NCI-H345 treated with DMSO at 0.1 percent for 48 hours (cell line): ENCODE measurements at regions not wholly inside any gene's neighbourhood (a gene's known extent, or its start where the extent isn't known, plus 50 kb on each side); places are given as distances from the start of the nearest gene placed in this dataset.
"Not testable (repeated sequence)": the region's sequence is repeated elsewhere in the genome, so short reads cannot be mapped to it uniquely, and the experiment has no call there.

Experiments
- DNase-seq: peaks from one replicate; lab custom pipeline; 2025; ENCODE audit not compliant: unreplicated experiment; lab: John Stamatoyannopoulos, UW

DNA sequence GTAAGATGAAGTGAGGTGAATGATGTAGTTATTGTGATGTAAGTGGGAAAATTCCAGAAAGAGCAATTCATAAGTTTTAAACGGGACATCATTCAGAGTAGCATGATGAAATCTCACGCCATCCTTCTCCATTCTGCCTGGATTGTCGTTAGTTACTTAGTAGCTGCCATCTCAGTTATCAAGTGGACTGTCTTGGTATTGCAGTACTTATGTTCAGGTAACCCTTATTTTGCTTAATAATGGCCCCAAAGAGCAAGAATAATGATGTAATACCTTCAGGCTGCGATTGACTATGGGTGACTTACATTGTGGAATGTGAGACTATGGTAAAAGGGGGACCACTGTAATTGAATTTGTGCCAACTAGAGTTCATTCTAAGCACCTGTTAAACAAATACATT, 234.1 kb upstream of the TOM1L1 start:
- DNase-seq: no peak

DNA sequence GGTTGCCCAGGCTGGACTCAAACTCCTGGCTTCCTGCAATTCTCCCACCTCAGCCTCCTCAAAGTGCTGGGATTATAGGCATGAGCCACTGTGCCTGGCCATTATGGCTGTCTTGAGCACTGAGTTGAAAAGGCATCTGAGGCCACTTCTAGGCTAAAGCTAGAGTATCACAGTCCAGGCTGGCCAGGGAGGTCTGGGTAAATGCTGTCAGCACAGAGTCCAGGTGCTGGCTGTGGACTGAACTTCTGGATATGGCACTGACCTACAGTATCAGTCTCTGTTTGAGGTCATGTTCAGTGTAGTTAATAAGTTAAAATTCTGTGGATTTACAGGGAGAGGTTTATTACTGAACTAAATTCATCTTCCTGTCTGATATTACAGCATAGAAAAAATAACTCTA, 222.5 kb upstream of the TOM1L1 start:
- DNase-seq: no peak

GRCh38 chr17:54680410-54680809, 220.2 kb upstream of the TOM1L1 start:
- no peak for DNase-seq

DNA sequence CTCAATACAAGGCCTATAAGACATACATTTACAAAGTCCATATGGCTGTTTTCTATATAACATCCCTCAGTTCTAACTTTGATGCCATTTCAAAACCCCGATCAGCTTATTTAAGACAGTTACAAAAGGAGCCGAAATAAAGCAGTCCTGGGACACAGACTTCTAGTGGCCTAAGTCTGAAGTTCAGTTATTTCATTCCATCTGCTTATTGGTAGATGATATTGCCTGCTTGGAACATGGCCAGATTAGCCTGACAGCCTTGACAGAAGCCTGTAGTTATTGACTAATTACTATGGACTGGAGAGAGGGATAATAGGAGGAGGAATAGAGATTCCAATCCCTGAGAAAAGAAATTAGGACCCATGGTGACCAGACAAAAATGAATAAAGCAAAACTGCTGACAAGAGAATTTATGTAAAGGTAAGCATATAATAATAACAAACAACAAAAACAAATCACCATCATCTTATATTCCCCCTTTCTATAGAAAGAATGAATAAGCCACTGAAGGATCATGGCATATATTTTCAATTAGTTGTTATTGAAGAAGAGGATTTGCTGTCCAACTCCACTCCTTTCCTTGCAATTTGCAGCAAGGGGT, 206.3 kb upstream of the TOM1L1 start:
- DNase-seq: no peak

- not testable (repeated sequence) for DNase-seq
Measured at GRCh38 chr17:54712798-54713197, 187.9 kb upstream of the TOM1L1 start.

GRCh38 chr17:54718286-54718685, 182.4 kb upstream of the TOM1L1 start:
- no peak for DNase-seq

DNA sequence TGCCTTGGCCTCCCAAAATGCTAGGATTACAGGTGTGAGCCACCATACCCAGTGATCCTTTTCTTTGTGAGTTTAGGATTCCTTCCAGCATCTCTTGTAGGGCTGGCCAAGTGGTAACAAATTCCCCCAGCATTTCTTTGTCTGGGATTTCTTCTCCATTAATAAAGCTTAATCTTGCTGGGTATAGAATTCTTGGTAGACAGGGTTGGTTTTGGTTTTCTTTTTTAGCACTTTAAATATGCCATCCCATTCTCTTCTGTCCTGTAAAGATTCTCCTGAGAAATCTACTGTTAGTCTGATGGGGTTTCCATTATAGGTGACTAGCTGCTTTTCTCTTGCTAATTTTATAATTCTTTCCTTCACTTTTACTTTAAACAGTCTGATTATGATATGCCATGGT, 173.0 kb upstream of the TOM1L1 start:
- DNase-seq: no peak

- no peak for DNase-seq
Measured at GRCh38 chr17:54736573-54736972, 164.1 kb upstream of the TOM1L1 start.

DNA sequence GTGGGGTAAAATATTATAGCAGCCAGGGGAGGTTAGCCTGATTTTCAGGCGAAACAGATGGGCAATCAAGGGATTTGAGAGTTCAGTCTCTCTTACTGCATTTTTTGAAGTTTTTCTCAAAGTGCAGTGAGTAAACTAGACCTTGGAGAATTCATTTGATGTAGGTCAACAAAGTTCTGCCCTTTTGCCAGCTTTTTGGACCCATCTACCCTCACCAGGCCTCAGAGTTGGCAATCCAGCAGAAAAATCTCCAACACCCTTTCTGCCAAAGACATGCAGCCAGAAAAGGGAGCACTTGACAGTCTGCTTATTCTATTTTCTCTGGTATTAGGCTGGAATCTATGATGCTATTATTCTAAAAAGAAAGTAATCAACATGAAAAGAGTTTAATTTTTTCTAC, 162.2 kb upstream of the TOM1L1 start:
- no peak for DNase-seq

- no peak for DNase-seq
Measured at GRCh38 chr17:54744750-54745149, 155.9 kb upstream of the TOM1L1 start.

GRCh38 chr17:54745239-54745638, 155.4 kb upstream of the TOM1L1 start:
- no peak for DNase-seq

DNA sequence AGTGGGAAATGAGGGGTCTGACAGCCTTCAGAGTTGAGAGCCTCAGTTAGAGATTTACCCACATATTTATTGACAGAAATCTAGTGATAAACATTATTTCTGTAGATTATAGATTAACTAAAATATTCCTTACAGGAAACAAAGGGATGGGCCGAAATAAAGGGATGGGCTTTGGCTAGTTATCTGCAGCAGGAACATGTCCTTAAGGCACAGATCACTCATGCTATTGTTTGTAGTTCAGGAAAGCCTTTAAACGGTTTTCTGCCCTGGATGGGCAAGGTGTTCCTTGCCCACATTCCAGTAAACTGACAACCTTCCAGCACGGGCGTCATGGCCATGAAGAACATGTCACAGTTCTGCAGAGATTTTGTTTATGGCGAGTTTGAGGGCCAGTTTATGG, 154.8 kb upstream of the TOM1L1 start:
- DNase-seq: no peak

- DNase-seq: no peak
Measured at GRCh38 chr17:54749157-54749556, 151.5 kb upstream of the TOM1L1 start.

DNA sequence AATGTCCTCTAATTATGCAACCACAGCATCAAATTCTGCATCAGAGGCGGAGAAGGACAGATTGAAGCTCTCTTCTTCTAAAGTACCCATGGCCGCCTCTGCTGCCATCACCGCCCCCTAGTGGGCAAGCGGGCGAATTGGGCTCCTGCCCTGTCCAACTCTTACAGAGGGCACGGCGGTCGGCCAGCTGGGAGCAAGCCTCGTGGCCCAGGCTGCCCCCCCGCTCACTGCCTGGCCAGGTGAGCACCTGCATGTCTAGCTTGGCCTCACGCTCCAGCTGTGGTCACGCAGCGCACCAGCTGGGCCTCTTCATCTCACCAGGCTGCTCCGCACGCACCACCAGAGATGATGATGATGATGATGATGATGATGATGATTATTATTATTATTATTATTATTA, 146.1 kb upstream of the TOM1L1 start:
- no peak for DNase-seq

GRCh38 chr17:54760836-54761235, 139.8 kb upstream of the TOM1L1 start:
- DNase-seq: no peak

- DNase-seq: no peak
Measured at GRCh38 chr17:54770836-54771235, 129.8 kb upstream of the TOM1L1 start.

GRCh38 chr17:54771409-54771915, 129.2 kb upstream of the TOM1L1 start:
- no peak for DNase-seq

- DNase-seq: no peak
Measured at GRCh38 chr17:54780238-54780637, 120.4 kb upstream of the TOM1L1 start.

DNA sequence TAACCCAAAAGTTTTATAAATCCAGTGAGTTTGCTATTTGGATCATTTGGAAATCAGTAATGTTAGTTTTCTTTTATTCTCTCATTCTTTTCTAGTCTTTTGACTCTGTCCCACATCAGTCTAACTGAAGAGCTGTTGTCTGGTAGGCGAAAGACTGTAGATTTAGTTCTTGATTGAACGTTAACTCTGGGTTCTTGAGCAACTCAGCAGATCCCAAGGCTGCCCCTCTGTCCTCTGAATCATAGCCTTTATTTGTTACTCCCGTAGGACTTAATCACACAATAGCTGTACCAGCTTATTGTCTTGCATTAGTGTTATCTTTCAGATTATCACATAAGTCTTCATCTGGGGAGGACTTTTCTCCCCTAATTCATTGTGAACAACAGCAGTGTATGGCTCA, 119.3 kb upstream of the TOM1L1 start:
- DNase-seq: no peak

DNA sequence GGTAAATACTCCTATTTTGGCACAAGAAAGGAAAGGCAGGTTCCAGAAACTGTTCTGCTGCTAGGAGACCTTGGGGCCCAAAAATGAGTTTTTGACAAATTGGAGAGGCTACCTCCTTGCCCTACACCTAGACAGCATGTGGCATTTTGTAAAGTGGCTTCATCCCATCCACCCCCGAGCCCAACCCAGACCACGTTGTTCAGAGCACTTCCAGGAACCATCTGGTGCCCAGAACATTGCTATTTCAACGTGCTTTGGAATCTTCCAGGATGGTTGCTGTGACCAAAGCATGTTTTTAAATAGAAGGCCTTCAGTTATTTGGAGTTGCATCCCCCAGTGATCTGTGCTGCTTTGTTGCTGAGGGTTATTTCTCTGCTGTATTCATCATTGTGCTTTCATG, 116.3 kb upstream of the TOM1L1 start:
- DNase-seq: no peak

- DNase-seq: no peak
Measured at GRCh38 chr17:54785643-54786268, 114.9 kb upstream of the TOM1L1 start.

DNA sequence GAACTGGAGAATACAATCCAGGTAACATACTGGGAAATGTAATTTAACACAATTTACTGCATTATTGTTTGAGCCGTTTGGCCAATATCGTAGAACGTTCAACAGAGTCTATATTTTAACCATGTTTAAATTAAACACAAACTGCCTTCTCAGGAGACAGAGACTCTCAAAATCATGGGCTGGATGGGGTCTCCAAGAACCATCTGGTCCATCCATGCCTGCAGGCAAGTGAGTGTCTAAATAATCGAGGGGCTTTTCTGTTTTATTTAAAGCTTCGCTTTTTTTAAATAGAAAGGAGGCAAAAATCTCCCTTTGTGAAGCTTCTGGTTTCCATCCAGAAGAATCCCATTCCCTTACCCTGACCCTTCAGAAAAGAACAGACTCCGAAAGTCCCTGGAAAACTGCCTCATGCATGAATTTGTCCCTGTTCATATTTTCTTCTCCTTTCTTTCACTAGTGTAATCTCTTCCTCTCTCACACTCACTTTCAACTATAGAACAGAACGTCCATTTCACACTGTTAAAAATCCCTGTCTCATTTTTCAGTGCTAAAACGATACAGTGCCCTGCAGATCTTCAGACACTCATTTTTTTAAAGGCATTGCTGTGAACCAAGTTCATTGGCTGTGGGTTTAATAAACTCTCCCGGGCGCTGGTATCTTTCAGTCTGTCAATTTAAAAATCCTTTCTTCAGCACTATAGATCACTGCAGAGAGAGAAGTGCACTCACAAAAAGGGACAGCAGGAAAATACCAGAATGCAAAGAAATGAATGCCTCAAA, 111.4 kb upstream of the TOM1L1 start:
- DNase-seq: no peak
